Esophagus squamous epithelium (tissue), 4 donors: ENCODE measurements at regions not wholly inside any gene's neighbourhood (a gene's known extent, or its start where the extent isn't known, plus 50 kb on each side); places are given as distances from the start of the nearest gene placed in this dataset.

Experiments
- CTCF ChIP-seq, 6 experiments: fragments of 450-650 bp in 4 of 6; fragments of 200-600 bp in 2 of 6; sonication (generic) in 2 of 6; IDR thresholded peaks; one replicate each; pipeline ENCODE4 v1.5.1; 2016 to 2019; ENCODE audit warnings: antibody characterized with exemption in 6 of 6, mild to moderate bottlenecking in 4 of 6, moderate library complexity in 4 of 6
- POLR2A ChIP-seq, 4 donors: fragments of 450-650 bp; IDR thresholded peaks; one replicate each; pipeline ENCODE4 v1.6.1; 2017; ENCODE audit warnings: antibody characterized with exemption in 4 of 4, mild to moderate bottlenecking in 4 of 4, moderate library complexity in 3 of 4

GRCh38 chr18:78071166-78071710 lies 821.6 kb downstream of the GALR1 start:
- TF ChIP-seq CTCF (IDR thresholded peaks at IDR 0.05) (no peak), POLR2A (IDR thresholded peaks at IDR 0.05) (no peak)
